ENCODE measurements at regions not wholly inside any gene's neighbourhood (a gene's known extent, or its start where the extent isn't known, plus 50 kb on each side); places are given as distances from the start of the nearest gene placed in this dataset.

GRCh38 chr18:22871809-22872525 is 61.2 kb upstream of the RBBP8 start:
- no peaks in the 10 kb centered on the region for H3K9me3 ChIP-seq
- no peaks in the 10 kb centered on the region for H3K36me3 ChIP-seq (replicated peaks)
- H3K4me1 ChIP-seq: no peaks in the 10 kb centered on the region
- no peaks in the 10 kb centered on the region for H3K27me3 ChIP-seq (ENCODE audit: low read depth)
- in situ Hi-C loops (cut with MboI; ENCODE audit: low sequenced_read_pairs): no loop called here
- no peak overlapping the region for H3K4me3 ChIP-seq
- DNase-seq (ENCODE audit: low spot score in 2 of 2): no peak

- Histone ChIP-seq H3K36me3 (replicated peaks) (no peaks in the 10 kb centered on the region), H3K27me3 (ENCODE audit: low read depth) (no peaks in the 10 kb centered on the region), H3K9me3 (no peaks in the 10 kb centered on the region), H3K4me3 (no peak overlapping the region), H3K4me1 (peaks cover 2% of the 10 kb centered on the region; the same call in 1 of the 2 replicates)
- in situ Hi-C loops (cut with MboI; ENCODE audit: low sequenced_read_pairs): no loop called here
- no peak for DNase-seq (ENCODE audit: low spot score in 2 of 2)
Observed at GRCh38 chr18:22872900-22873537, 60.1 kb upstream of the RBBP8 start.

- no peaks in the 10 kb centered on the region for H3K9me3 ChIP-seq
- H3K4me3 ChIP-seq: no peak overlapping the region
- peak; percentile 25 to 93 for DNase-seq (ENCODE audit: low spot score in 2 of 2)
- in situ Hi-C loops (cut with MboI; ENCODE audit: low sequenced_read_pairs): no loop called here
- H3K36me3 ChIP-seq (replicated peaks): no peaks in the 10 kb centered on the region
- H3K27me3 ChIP-seq (ENCODE audit: low read depth): peaks cover 2% of the 10 kb centered on the region; the same call in 1 of the 2 replicates
- H3K4me1 ChIP-seq: peaks cover 17% of the 10 kb centered on the region
Observed at GRCh38 chr18:22879293-22879692, 53.8 kb upstream of the RBBP8 start.

- Histone ChIP-seq H3K36me3 (replicated peaks) (no peaks in the 10 kb centered on the region), H3K4me1 (peaks cover 17% of the 10 kb centered on the region), H3K4me3 (no peak overlapping the region), H3K9me3 (no peaks in the 10 kb centered on the region), H3K27me3 (ENCODE audit: low read depth) (peaks cover 2% of the 10 kb centered on the region; the same call in 1 of the 2 replicates)
- in situ Hi-C loops (cut with MboI; ENCODE audit: low sequenced_read_pairs): no loop called here
- no peak for DNase-seq (ENCODE audit: low spot score in 2 of 2)
Observed at GRCh38 chr18:22882084-22882483, 51.0 kb upstream of the RBBP8 start.

GRCh38 chr18:22883179-22883578 is 49.9 kb upstream of the RBBP8 start:
- no peaks in the 10 kb centered on the region for H3K9me3 ChIP-seq
- peaks cover 2% of the 10 kb centered on the region; the same call in 1 of the 2 replicates for H3K27me3 ChIP-seq (ENCODE audit: low read depth)
- no peak overlapping the region for H3K4me3 ChIP-seq
- no peak for DNase-seq (ENCODE audit: low spot score in 2 of 2)
- H3K4me1 ChIP-seq: peaks cover 14% of the 10 kb centered on the region
- H3K36me3 ChIP-seq (replicated peaks): no peaks in the 10 kb centered on the region
- in situ Hi-C loops (cut with MboI; ENCODE audit: low sequenced_read_pairs): no loop called here
